H9 (cell line): ENCODE measurements at regions not wholly inside any gene's neighbourhood (a gene's known extent, or its start where the extent isn't known, plus 50 kb on each side); places are given as distances from the start of the nearest gene placed in this dataset.

Experiments used
- DNase-seq: peaks from one replicate; pipeline ENCODE4 v3.0.0-alpha.2; 2017
- H2AFZ ChIP-seq: one replicate; pipeline ENCODE4 v1.6.1; 2013; ENCODE audit warnings: mild to moderate bottlenecking, low read length, control low read depth, moderate library complexity
- H2AK5ac ChIP-seq: 2 replicates; pipeline ENCODE4 v1.6.1; 2013; ENCODE audit warnings: low read length, control low read depth, mixed read lengths; ENCODE audit not compliant: insufficient read length
- H2BK120ac ChIP-seq: one replicate; pipeline ENCODE4 v1.6.1; 2013; ENCODE audit warnings: low read depth, mild to moderate bottlenecking, low read length, control low read depth, inconsistent platforms; ENCODE audit not compliant: poor library complexity, severe bottlenecking
- H2BK12ac ChIP-seq: 2 replicates; pipeline ENCODE4 v1.6.1; 2013; ENCODE audit warnings: low read length, control low read depth, mixed read lengths, low read depth; ENCODE audit not compliant: insufficient read length
- H2BK15ac ChIP-seq: 2 replicates; pipeline ENCODE4 v1.6.1; 2013; ENCODE audit warnings: low read depth, low read length, control low read depth
- H2BK20ac ChIP-seq: one replicate; pipeline ENCODE4 v1.6.1; 2013; ENCODE audit warnings: low read depth, mild to moderate bottlenecking, low read length, control low read depth, inconsistent platforms; ENCODE audit not compliant: poor library complexity, severe bottlenecking
- H2BK5ac ChIP-seq: 2 replicates; pipeline ENCODE4 v1.6.1; 2013; ENCODE audit warnings: low read length, control low read depth, mixed read lengths; ENCODE audit not compliant: insufficient read length
- H3K14ac ChIP-seq: 2 replicates; pipeline ENCODE4 v1.6.1; 2013; ENCODE audit warnings: low read length, control low read depth; ENCODE audit not compliant: insufficient read depth
- H3K18ac ChIP-seq: 2 replicates; pipeline ENCODE4 v1.6.1; 2013; ENCODE audit warnings: low read depth, mild to moderate bottlenecking, mixed read lengths, low read length, control low read depth; ENCODE audit not compliant: insufficient read length
- H3K23ac ChIP-seq: 2 replicates; pipeline ENCODE4 v1.6.1; 2013; ENCODE audit warnings: low read length, control low read depth, mixed read lengths, low read depth; ENCODE audit not compliant: insufficient read length
- H3K23me2 ChIP-seq: 2 replicates; pipeline ENCODE4 v1.6.1; 2013; ENCODE audit warnings: low read depth, mild to moderate bottlenecking, mixed read lengths, low read length, control low read depth; ENCODE audit not compliant: insufficient read length, poor library complexity, severe bottlenecking
- H3K27ac ChIP-seq: 2 replicates; pipeline ENCODE4 v1.5.1; 2013; ENCODE audit warnings: low read length, control low read depth, mixed read lengths, low read depth; ENCODE audit not compliant: insufficient read length
- H3K27me3 ChIP-seq: 2 replicates; pipeline ENCODE4 v1.6.1; 2013; ENCODE audit warnings: low read length, control low read depth, inconsistent platforms; ENCODE audit not compliant: insufficient read depth
- H3K4ac ChIP-seq: 2 replicates; pipeline ENCODE4 v1.6.1; 2013; ENCODE audit warnings: low read depth, mild to moderate bottlenecking, control low read depth, inconsistent platforms, low read length, moderate library complexity
- H3K4me1 ChIP-seq: 2 replicates; pipeline ENCODE4 v1.6.1; 2013; ENCODE audit warnings: low read length, control low read depth, inconsistent platforms; ENCODE audit not compliant: insufficient read depth
- H3K4me2 ChIP-seq: 2 replicates; pipeline ENCODE4 v1.6.1; 2013; ENCODE audit warnings: low read length, control low read depth, mixed read lengths; ENCODE audit not compliant: insufficient read length, insufficient read depth
- H3K56ac ChIP-seq: 2 replicates; pipeline ENCODE4 v1.6.1; 2013; ENCODE audit warnings: low read depth, mild to moderate bottlenecking, mixed read lengths, low read length, control low read depth; ENCODE audit not compliant: insufficient read length
- H3K79me1 ChIP-seq: 2 replicates; pipeline ENCODE4 v1.6.1; 2013; ENCODE audit warnings: low read depth, mild to moderate bottlenecking, moderate library complexity, low read length, control low read depth, inconsistent platforms; ENCODE audit not compliant: insufficient read depth, poor library complexity, severe bottlenecking
- H3K79me2 ChIP-seq: 2 replicates; pipeline ENCODE4 v1.6.1; 2013; ENCODE audit warnings: low read length, control low read depth, inconsistent platforms; ENCODE audit not compliant: insufficient read depth
- H3K9ac ChIP-seq: 2 replicates; pipeline ENCODE4 v1.6.1; 2013; ENCODE audit warnings: low read length, control low read depth, mixed read lengths; ENCODE audit not compliant: insufficient read length; ENCODE audit errors: extremely low read depth
- H3K9me3 ChIP-seq: one replicate; pipeline ENCODE4 v1.6.1; 2013; ENCODE audit warnings: low read depth, low read length, inconsistent platforms; ENCODE audit not compliant: control insufficient read depth
- H3T11ph ChIP-seq: one replicate; pipeline ENCODE4 v1.6.1; 2013; ENCODE audit warnings: mild to moderate bottlenecking, low read length, control low read depth, inconsistent platforms
- H4K20me1 ChIP-seq: one replicate; pipeline ENCODE4 v1.6.1; 2013; ENCODE audit not compliant: control insufficient read depth, insufficient read length, insufficient read depth
- H4K5ac ChIP-seq: 2 replicates; pipeline ENCODE4 v1.6.1; 2013; ENCODE audit warnings: low read depth, mild to moderate bottlenecking, mixed read lengths, low read length, control low read depth; ENCODE audit not compliant: insufficient read length
- H4K8ac ChIP-seq: replicated peaks from 2 replicates; pipeline ENCODE4 v1.6.1; 2013; ENCODE audit warnings: low read length, control low read depth, mixed read lengths, low read depth; ENCODE audit not compliant: insufficient read length
- H4K91ac ChIP-seq: 2 replicates; pipeline ENCODE4 v1.6.1; 2013; ENCODE audit warnings: low read depth, mild to moderate bottlenecking, moderate library complexity, mixed read lengths, low read length, control low read depth; ENCODE audit not compliant: insufficient read length
- H3K27ac Mint-ChIP-seq, 3 experiments: 2 replicates in 2 of 3; 3 replicates in 1 of 3; pipeline ENCODE4 v1.8.0; 2020 to 2021; ENCODE audit warnings: mixed read lengths in 3 of 3, mild to moderate bottlenecking in 1 of 3, moderate library complexity in 1 of 3
- H3K27me3 Mint-ChIP-seq: 2 replicates; pipeline ENCODE4 v1.8.0; 2021; ENCODE audit warnings: low read depth, mild to moderate bottlenecking, moderate library complexity, mixed read lengths
- H3K36me3 Mint-ChIP-seq, 3 experiments: 2 replicates in 2 of 3; 3 replicates in 1 of 3; pipeline ENCODE4 v1.8.0; 2020 to 2021; ENCODE audit warnings: low read depth in 3 of 3, mixed read lengths in 3 of 3; ENCODE audit not compliant: insufficient read depth in 1 of 3
- H3K4me1 Mint-ChIP-seq, 2 experiments: 2 replicates each; pipeline ENCODE4 v1.8.0; 2020; ENCODE audit warnings: mixed read lengths in 2 of 2
- H3K4me3 Mint-ChIP-seq, 2 experiments: 2 replicates in 1 of 2; 3 replicates in 1 of 2; pipeline ENCODE4 v1.8.0; 2020 to 2021; ENCODE audit warnings: mild to moderate bottlenecking in 2 of 2, mixed read lengths in 2 of 2, moderate library complexity in 1 of 2
- H3K9me3 Mint-ChIP-seq, 2 experiments: 2 replicates in 1 of 2; 3 replicates in 1 of 2; pipeline ENCODE4 v1.8.0; 2020; ENCODE audit warnings: mild to moderate bottlenecking in 2 of 2, mixed read lengths in 2 of 2, moderate library complexity in 1 of 2
- CTCF ChIP-seq: fragments of 200-600 bp; sonication (generic); conservative IDR thresholded peaks from 3 replicates; pipeline ENCODE4 v1.8.0; 2021; ENCODE audit warnings: antibody characterized with exemption, mild to moderate bottlenecking
- WGBS: extraction: QIAGEN DNeasy Blood & Tissue Kit; methylation state at CpG from one replicate; pipeline ENCODE4 v1.1.7; 2013; ENCODE audit warnings: missing lambda C conversion rate, low lambda C conversion rate, mixed read lengths; ENCODE audit not compliant: insufficient read length; ENCODE audit errors: extremely low coverage; 5-methylcytosine and 5-hydroxymethylcytosine counted together

- H3K56ac ChIP-seq = no peak overlapping the region
- no peaks in the 10 kb centered on the region for H3K27me3 ChIP-seq
- H3K27ac ChIP-seq = no peak overlapping the region
- Mint-ChIP-seq H3K4me1 (peaks cover 45 to 46% of the 10 kb centered on the region in 2 experiments), H3K27me3 (peaks cover 2% of the 10 kb centered on the region), H3K27ac (no peak overlapping the region), H3K9me3 (no peaks in the 10 kb centered on the region), H3K4me3 (no peak overlapping the region), H3K36me3 (no peaks in the 10 kb centered on the region)
- H2AFZ ChIP-seq = no peak overlapping the region
- H4K5ac ChIP-seq = no peak overlapping the region
- no peak overlapping the region for H2BK12ac ChIP-seq
- no peak overlapping the region for H3K14ac ChIP-seq
- no peak for TF ChIP-seq CTCF
- no peak overlapping the region for H4K91ac ChIP-seq
- no peak overlapping the region for H3K9ac ChIP-seq
- H3K23me2 ChIP-seq = no peaks in the 10 kb centered on the region
- H2BK5ac ChIP-seq = no peak overlapping the region
- no peaks in the 10 kb centered on the region for H3K79me2 ChIP-seq
- no peak overlapping the region for H4K8ac ChIP-seq
- H3K4me2 ChIP-seq = no peak overlapping the region
- no peak overlapping the region for H3K23ac ChIP-seq
- no peak overlapping the region for H2AK5ac ChIP-seq
- no peaks in the 10 kb centered on the region for H3K9me3 ChIP-seq
- H3K18ac ChIP-seq = no peak overlapping the region
- no peak overlapping the region for H2BK15ac ChIP-seq
- WGBS = no CpG with 5 or more reads among the region's 3 CpGs
- no peak overlapping the region for H2BK20ac ChIP-seq
- no peak overlapping the region for H3K4ac ChIP-seq
- H2BK120ac ChIP-seq = no peak overlapping the region
- H3K79me1 ChIP-seq = no peaks in the 10 kb centered on the region
- DNase-seq = no peak
- H4K20me1 ChIP-seq = peaks cover 3% of the 10 kb centered on the region
- no peaks in the 10 kb centered on the region; the same call in 1 of the 2 replicates for H3K4me1 ChIP-seq
- H3T11ph ChIP-seq = no peak overlapping the region
These were observed 86.5 kb downstream of the CD164 start for GRCh38 chr6:109295774-109296156.
